Gastroesophageal sphincter (tissue), 3 donors: ENCODE measurements at regions not wholly inside any gene's neighbourhood (a gene's known extent, or its start where the extent isn't known, plus 50 kb on each side); places are given as distances from the start of the nearest gene placed in this dataset.

Experiments used
- EP300 ChIP-seq: sonication (generic); formaldehyde crosslinking; IDR thresholded peaks from one replicate; pipeline ENCODE4 v1.6.1; 2017; ENCODE audit warnings: antibody characterized with exemption, mild to moderate bottlenecking
- POLR2A ChIP-seq, 2 donors: fragments of 450-650 bp; IDR thresholded peaks; one replicate each; pipeline ENCODE4 v1.6.1; 2017; ENCODE audit warnings: antibody characterized with exemption in 2 of 2, mild to moderate bottlenecking in 2 of 2, moderate library complexity in 1 of 2
- POLR2AphosphoS5 ChIP-seq: sonication (generic); formaldehyde crosslinking; IDR thresholded peaks from one replicate; pipeline ENCODE4 v1.6.1; 2017; ENCODE audit warnings: antibody characterized with exemption
- TF ChIP-seq, protein P1 (sequence below), 4 experiments: fragments of 200-600 bp in 2 of 4; fragments of 450-650 bp in 2 of 4; sonication (generic) in 1 of 4; IDR thresholded peaks; one replicate each; pipeline ENCODE4 v1.5.1; 2017 to 2019; ENCODE audit warnings: antibody characterized with exemption in 4 of 4, mild to moderate bottlenecking in 2 of 4, moderate library complexity in 2 of 4

DNA sequence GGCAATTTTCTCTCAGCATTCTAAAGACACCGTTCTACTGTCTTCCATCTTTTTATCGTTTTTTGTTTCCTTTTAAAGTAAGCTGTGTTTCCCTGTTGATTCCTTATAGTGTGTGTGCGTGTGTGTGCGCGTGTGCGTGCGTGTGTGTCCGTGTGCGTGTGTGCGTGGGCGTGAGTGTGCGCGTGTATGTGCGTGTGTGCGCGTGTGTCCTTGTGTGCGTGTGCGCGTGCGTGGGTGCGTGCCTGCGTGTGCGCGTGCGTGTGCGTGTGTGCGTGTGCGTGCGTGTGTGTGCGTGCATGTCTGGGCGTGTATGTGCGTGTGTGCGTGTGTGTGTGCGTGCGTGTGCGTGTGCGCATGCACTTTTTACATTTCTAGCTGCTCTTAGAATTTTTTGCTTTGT lies 1033.7 kb downstream of the BRD1 start:
- TF ChIP-seq, protein P1, sequence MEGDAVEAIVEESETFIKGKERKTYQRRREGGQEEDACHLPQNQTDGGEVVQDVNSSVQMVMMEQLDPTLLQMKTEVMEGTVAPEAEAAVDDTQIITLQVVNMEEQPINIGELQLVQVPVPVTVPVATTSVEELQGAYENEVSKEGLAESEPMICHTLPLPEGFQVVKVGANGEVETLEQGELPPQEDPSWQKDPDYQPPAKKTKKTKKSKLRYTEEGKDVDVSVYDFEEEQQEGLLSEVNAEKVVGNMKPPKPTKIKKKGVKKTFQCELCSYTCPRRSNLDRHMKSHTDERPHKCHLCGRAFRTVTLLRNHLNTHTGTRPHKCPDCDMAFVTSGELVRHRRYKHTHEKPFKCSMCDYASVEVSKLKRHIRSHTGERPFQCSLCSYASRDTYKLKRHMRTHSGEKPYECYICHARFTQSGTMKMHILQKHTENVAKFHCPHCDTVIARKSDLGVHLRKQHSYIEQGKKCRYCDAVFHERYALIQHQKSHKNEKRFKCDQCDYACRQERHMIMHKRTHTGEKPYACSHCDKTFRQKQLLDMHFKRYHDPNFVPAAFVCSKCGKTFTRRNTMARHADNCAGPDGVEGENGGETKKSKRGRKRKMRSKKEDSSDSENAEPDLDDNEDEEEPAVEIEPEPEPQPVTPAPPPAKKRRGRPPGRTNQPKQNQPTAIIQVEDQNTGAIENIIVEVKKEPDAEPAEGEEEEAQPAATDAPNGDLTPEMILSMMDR (IDR thresholded peaks at IDR 0.05) = no peak
- TF ChIP-seq EP300 (no peak), POLR2A (IDR thresholded peaks at IDR 0.05) (no peak), POLR2AphosphoS5 (no peak)
